ENCODE measurements at regions not wholly inside any gene's neighbourhood (a gene's known extent, or its start where the extent isn't known, plus 50 kb on each side); places are given as distances from the start of the nearest gene placed in this dataset.

- TF ChIP-seq CTCF (IDR thresholded peaks at IDR 0.05), result no peak
- no peak for TF ChIP-seq EZH2 (IDR thresholded peaks at IDR 0.05)
- TF ChIP-seq EZH2phosphoT487 (IDR thresholded peaks at IDR 0.05), result no peak
Observed at GRCh38 chr7:94781236-94781635, 125.3 kb upstream of the SGCE start.
